Kidney epithelial cell (primary cell): ENCODE measurements at regions not wholly inside any gene's neighbourhood (a gene's known extent, or its start where the extent isn't known, plus 50 kb on each side); places are given as distances from the start of the nearest gene placed in this dataset.

Experiments used
- DNase-seq: peaks from one replicate; pipeline ENCODE4 v3.0.0-alpha.2; 2010; ENCODE audit warnings: low read depth
- H3K27me3 ChIP-seq: 2 replicates; pipeline ENCODE4 v1.6.0; 2011; ENCODE audit warnings: low read length; ENCODE audit not compliant: control insufficient read depth, insufficient read depth
- H3K36me3 ChIP-seq: 2 replicates; pipeline ENCODE4 v1.5.1; 2011; ENCODE audit warnings: low read length; ENCODE audit not compliant: control insufficient read depth, insufficient read depth
- H3K4me3 ChIP-seq: 2 replicates; pipeline ENCODE4 v1.5.1; 2011; ENCODE audit warnings: low read depth, mild to moderate bottlenecking, control low read depth, low read length
- CTCF ChIP-seq: IDR thresholded peaks from 2 replicates; pipeline ENCODE4 v1.5.1; 2011; ENCODE audit warnings: mild to moderate bottlenecking, moderate library complexity, low read length, control low read depth, inconsistent platforms; ENCODE audit not compliant: insufficient read depth, poor library complexity, severe bottlenecking

GRCh38 chr3:117171124-117171523, 461.5 kb downstream of the TUSC7 start:
- no peak for DNase-seq
- no peaks in the 10 kb centered on the region for H3K36me3 ChIP-seq
- H3K4me3 ChIP-seq: no peak overlapping the region
- TF ChIP-seq CTCF: no peak
- H3K27me3 ChIP-seq: no peaks in the 10 kb centered on the region

- Histone ChIP-seq H3K36me3 (no peaks in the 10 kb centered on the region), H3K4me3 (no peak overlapping the region), H3K27me3 (no peaks in the 10 kb centered on the region)
- no peak for DNase-seq
- no peak for TF ChIP-seq CTCF
These were observed 462.8 kb downstream of the TUSC7 start for GRCh38 chr3:117172426-117172825.

- Histone ChIP-seq H3K36me3 (no peaks in the 10 kb centered on the region), H3K27me3 (no peaks in the 10 kb centered on the region), H3K4me3 (no peak overlapping the region)
- TF ChIP-seq CTCF: no peak
- no peak for DNase-seq
These were observed 471.6 kb downstream of the TUSC7 start for GRCh38 chr3:117181222-117181621.

- no peaks in the 10 kb centered on the region for H3K36me3 ChIP-seq
- DNase-seq: peak; percentile 35
- no peak overlapping the region for H3K4me3 ChIP-seq
- no peaks in the 10 kb centered on the region for H3K27me3 ChIP-seq
- no peak for TF ChIP-seq CTCF
These were observed 475.0 kb downstream of the TUSC7 start for GRCh38 chr3:117184574-117184973.

GRCh38 chr3:117191245-117191644, 481.7 kb downstream of the TUSC7 start:
- Histone ChIP-seq H3K4me3 (no peak overlapping the region), H3K36me3 (no peaks in the 10 kb centered on the region), H3K27me3 (no peaks in the 10 kb centered on the region)
- DNase-seq: no peak
- no peak for TF ChIP-seq CTCF

GRCh38 chr3:117192888-117193287, 483.3 kb downstream of the TUSC7 start:
- no peaks in the 10 kb centered on the region for H3K36me3 ChIP-seq
- no peak overlapping the region for H3K4me3 ChIP-seq
- peak; percentile 54 for DNase-seq
- no peaks in the 10 kb centered on the region for H3K27me3 ChIP-seq
- no peak for TF ChIP-seq CTCF
